ENCODE measurements at regions not wholly inside any gene's neighbourhood (a gene's known extent, or its start where the extent isn't known, plus 50 kb on each side); places are given as distances from the start of the nearest gene placed in this dataset.

- in situ Hi-C loops (cut with HindIII; ENCODE audit: low pct_unique_long_range_greater_than_20kb, low sequenced_read_pairs) = no loop called here
Measured at GRCh38 chr3:109532257-109533216, 195.2 kb upstream of the DPPA4 start.

GRCh38 chr3:109545746-109546145 lies 208.4 kb upstream of the DPPA4 start:
- no peak for DNase-seq (ENCODE audit: low read depth)
- in situ Hi-C loops (cut with HindIII; ENCODE audit: low pct_unique_long_range_greater_than_20kb, low sequenced_read_pairs) = no loop called here

More at GRCh38 chr3:109532257-109533216, 195.2 kb upstream of the DPPA4 start:
- peak; percentile 29 for DNase-seq (ENCODE audit: low read depth)

- in situ Hi-C loops (cut with HindIII; ENCODE audit: low pct_unique_long_range_greater_than_20kb, low sequenced_read_pairs) = no loop called here
- peak; percentile 14 for DNase-seq (ENCODE audit: low read depth)
Measured at GRCh38 chr3:109548192-109548938, 211.0 kb upstream of the DPPA4 start.

GRCh38 chr3:109553591-109554371 lies 216.4 kb upstream of the DPPA4 start:
- DNase-seq (ENCODE audit: low read depth) = peak; percentile 4
- in situ Hi-C loops (cut with HindIII; ENCODE audit: low pct_unique_long_range_greater_than_20kb, low sequenced_read_pairs) = no loop called here

- peak; percentile 7 for DNase-seq (ENCODE audit: low read depth)
- in situ Hi-C loops (cut with HindIII; ENCODE audit: low pct_unique_long_range_greater_than_20kb, low sequenced_read_pairs) = no loop called here
Measured at GRCh38 chr3:109559389-109559788, 222.0 kb upstream of the DPPA4 start.

- no peak for DNase-seq (ENCODE audit: low read depth)
- in situ Hi-C loops (cut with HindIII; ENCODE audit: low pct_unique_long_range_greater_than_20kb, low sequenced_read_pairs) = no loop called here
Measured at GRCh38 chr3:109563149-109563548, 225.8 kb upstream of the DPPA4 start.

GRCh38 chr3:109569135-109569846 lies 231.9 kb upstream of the DPPA4 start:
- in situ Hi-C loops (cut with HindIII; ENCODE audit: low pct_unique_long_range_greater_than_20kb, low sequenced_read_pairs) = no loop called here
- no peak for DNase-seq (ENCODE audit: low read depth)

- in situ Hi-C loops (cut with HindIII; ENCODE audit: low pct_unique_long_range_greater_than_20kb, low sequenced_read_pairs) = no loop called here
- DNase-seq (ENCODE audit: low read depth) = no peak
Measured at GRCh38 chr3:109570408-109570807, 233.1 kb upstream of the DPPA4 start.

GRCh38 chr3:109572301-109572700 lies 235.0 kb upstream of the DPPA4 start:
- DNase-seq (ENCODE audit: low read depth) = no peak
- in situ Hi-C loops (cut with HindIII; ENCODE audit: low pct_unique_long_range_greater_than_20kb, low sequenced_read_pairs) = no loop called here

GRCh38 chr3:109596991-109597390 lies 259.6 kb upstream of the DPPA4 start:
- in situ Hi-C loops (cut with HindIII; ENCODE audit: low pct_unique_long_range_greater_than_20kb, low sequenced_read_pairs) = no loop called here
- DNase-seq (ENCODE audit: low read depth) = no peak

GRCh38 chr3:109597444-109597843 lies 260.1 kb upstream of the DPPA4 start:
- DNase-seq (ENCODE audit: low read depth) = no peak
- in situ Hi-C loops (cut with HindIII; ENCODE audit: low pct_unique_long_range_greater_than_20kb, low sequenced_read_pairs) = no loop called here

GRCh38 chr3:109607897-109608296 lies 270.6 kb upstream of the DPPA4 start:
- DNase-seq (ENCODE audit: low read depth) = no peak

GRCh38 chr3:109608574-109608973 lies 271.2 kb upstream of the DPPA4 start:
- DNase-seq (ENCODE audit: low read depth) = no peak
- in situ Hi-C loops (cut with HindIII; ENCODE audit: low pct_unique_long_range_greater_than_20kb, low sequenced_read_pairs) = no loop called here

More at GRCh38 chr3:109607897-109608296, 270.6 kb upstream of the DPPA4 start:
- in situ Hi-C loops (cut with HindIII; ENCODE audit: low pct_unique_long_range_greater_than_20kb, low sequenced_read_pairs) = no loop called here

- in situ Hi-C loops (cut with HindIII; ENCODE audit: low pct_unique_long_range_greater_than_20kb, low sequenced_read_pairs) = no loop called here
- no peak for DNase-seq (ENCODE audit: low read depth)
Measured at GRCh38 chr3:109618766-109619378, 281.5 kb upstream of the DPPA4 start.

GRCh38 chr3:109631897-109632296 lies 294.6 kb upstream of the DPPA4 start:
- in situ Hi-C loops (cut with HindIII; ENCODE audit: low pct_unique_long_range_greater_than_20kb, low sequenced_read_pairs) = no loop called here
- DNase-seq (ENCODE audit: low read depth) = no peak

GRCh38 chr3:109640146-109640652 lies 302.9 kb upstream of the DPPA4 start:
- DNase-seq (ENCODE audit: low read depth) = no peak
- in situ Hi-C loops (cut with HindIII; ENCODE audit: low pct_unique_long_range_greater_than_20kb, low sequenced_read_pairs) = no loop called here

GRCh38 chr3:109642025-109642424 lies 304.7 kb upstream of the DPPA4 start:
- no peak for DNase-seq (ENCODE audit: low read depth)
- in situ Hi-C loops (cut with HindIII; ENCODE audit: low pct_unique_long_range_greater_than_20kb, low sequenced_read_pairs) = no loop called here

Measured in Caki2 (cell line).